RWPE1 (cell line): ENCODE measurements at regions not wholly inside any gene's neighbourhood (a gene's known extent, or its start where the extent isn't known, plus 50 kb on each side); places are given as distances from the start of the nearest gene placed in this dataset.
"Not testable (repeated sequence)": the region's sequence is repeated elsewhere in the genome, so short reads cannot be mapped to it uniquely, and the experiment has no call there.

Experiments used
- CTCF ChIA-PET: fragments of 350-600 bp; sonication (Branson Sonifier 250); formaldehyde crosslinking; extraction: SDS; loops from one replicate; lab custom pipeline; 2021; lab: Yijun Ruan, JAX
- POLR2A ChIA-PET: fragments of 400-600 bp; formaldehyde crosslinking; extraction: SDS; loops from one replicate; lab custom pipeline; 2020; ENCODE audit warnings: antibody characterized with exemption; ENCODE audit not compliant: low non-redundant PET; lab: Yijun Ruan, JAX
- DNase-seq: peaks from one replicate; pipeline ENCODE4 v3.0.0; 2012; ENCODE audit warnings: low spot score
- H3K27ac ChIP-seq: fragments of 450-650 bp; 2 replicates; pipeline ENCODE4 v1.5.1; 2017
- TF ChIP-seq, protein P1 (sequence below): fragments of 450-650 bp; conservative IDR thresholded peaks from 2 replicates; pipeline ENCODE4 v1.5.1; 2017; ENCODE audit warnings: low read depth, mild to moderate bottlenecking

GRCh38 chr6:112881828-112882780 is 535.0 kb downstream of the RFPL4B start:
- CTCF ChIA-PET = interaction anchor here (0.6 to 0.7 kb wide), 2 partner anchors 80 to 719 kb away, joined by 3 to 4 read pairs; no protein-coding TSS in a partner anchor
- POLR2A ChIA-PET = no interaction called here
- no peak for DNase-seq
- no peak overlapping the region for H3K27ac ChIP-seq
- TF ChIP-seq, protein P1, sequence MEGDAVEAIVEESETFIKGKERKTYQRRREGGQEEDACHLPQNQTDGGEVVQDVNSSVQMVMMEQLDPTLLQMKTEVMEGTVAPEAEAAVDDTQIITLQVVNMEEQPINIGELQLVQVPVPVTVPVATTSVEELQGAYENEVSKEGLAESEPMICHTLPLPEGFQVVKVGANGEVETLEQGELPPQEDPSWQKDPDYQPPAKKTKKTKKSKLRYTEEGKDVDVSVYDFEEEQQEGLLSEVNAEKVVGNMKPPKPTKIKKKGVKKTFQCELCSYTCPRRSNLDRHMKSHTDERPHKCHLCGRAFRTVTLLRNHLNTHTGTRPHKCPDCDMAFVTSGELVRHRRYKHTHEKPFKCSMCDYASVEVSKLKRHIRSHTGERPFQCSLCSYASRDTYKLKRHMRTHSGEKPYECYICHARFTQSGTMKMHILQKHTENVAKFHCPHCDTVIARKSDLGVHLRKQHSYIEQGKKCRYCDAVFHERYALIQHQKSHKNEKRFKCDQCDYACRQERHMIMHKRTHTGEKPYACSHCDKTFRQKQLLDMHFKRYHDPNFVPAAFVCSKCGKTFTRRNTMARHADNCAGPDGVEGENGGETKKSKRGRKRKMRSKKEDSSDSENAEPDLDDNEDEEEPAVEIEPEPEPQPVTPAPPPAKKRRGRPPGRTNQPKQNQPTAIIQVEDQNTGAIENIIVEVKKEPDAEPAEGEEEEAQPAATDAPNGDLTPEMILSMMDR = no peak

DNA sequence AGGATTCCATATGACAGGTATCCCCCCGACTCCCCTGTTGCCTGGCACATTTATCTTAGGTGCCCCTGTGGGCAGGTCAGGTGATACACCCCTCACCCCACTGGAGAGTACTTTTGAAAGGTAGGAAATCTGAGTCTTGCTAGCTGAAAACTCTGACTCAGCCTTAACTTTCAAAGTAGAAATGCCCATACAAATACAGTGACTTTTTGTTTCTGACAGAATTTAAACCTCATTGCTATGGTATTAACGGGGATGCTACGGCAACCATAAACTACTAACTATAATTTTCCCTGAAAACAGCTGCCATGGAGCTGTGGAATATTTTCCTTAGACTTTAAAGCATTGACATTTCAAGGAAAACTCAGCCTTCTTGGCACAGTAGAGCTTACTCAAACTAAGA is 536.0 kb downstream of the RFPL4B start:
- TF ChIP-seq, protein P1 = no peak
- no peak for DNase-seq
- ChIA-PET POLR2A (no interaction called here), CTCF (interaction anchor here (0.7 kb wide), 1 partner anchor 926 kb away, joined by 3 read pairs; no protein-coding TSS in a partner anchor)
- H3K27ac ChIP-seq = no peak overlapping the region

GRCh38 chr6:112886415-112886814 is 539.3 kb downstream of the RFPL4B start:
- CTCF ChIA-PET = no interaction called here
- DNase-seq = no peak
- TF ChIP-seq, protein P1 = no peak
- no peak overlapping the region for H3K27ac ChIP-seq
- POLR2A ChIA-PET = no interaction called here

- POLR2A ChIA-PET, CTCF ChIA-PET, H3K27ac ChIP-seq, DNase-seq: not testable (repeated sequence)
Observed at GRCh38 chr6:112887424-112887823, 540.3 kb downstream of the RFPL4B start.

GRCh38 chr6:112899541-112899940 is 552.4 kb downstream of the RFPL4B start:
- ChIA-PET CTCF (no interaction called here), POLR2A (no interaction called here)
- H3K27ac ChIP-seq = no peak overlapping the region
- no peak for DNase-seq
- TF ChIP-seq, protein P1 = no peak

DNA sequence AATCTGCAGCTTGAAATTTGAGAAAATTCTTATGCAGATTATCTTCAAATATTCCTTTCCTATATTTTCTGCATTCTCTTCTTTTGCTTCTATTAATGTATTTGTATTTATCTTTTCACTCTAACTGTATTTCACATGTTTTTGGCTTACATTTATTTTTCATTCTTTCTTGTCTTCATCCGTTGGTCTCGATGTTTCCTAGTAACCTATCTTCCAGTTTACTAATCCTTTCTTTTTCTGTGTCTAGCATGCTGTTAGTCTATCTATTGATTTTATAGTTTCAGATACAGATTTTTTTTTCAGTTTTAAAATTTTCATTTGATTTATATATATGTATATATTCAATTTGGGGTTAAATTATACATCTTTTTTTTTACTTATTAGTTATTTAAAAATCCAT is 556.2 kb downstream of the RFPL4B start:
- no peak overlapping the region for H3K27ac ChIP-seq
- TF ChIP-seq, protein P1 = no peak
- no peak for DNase-seq
- ChIA-PET POLR2A (no interaction called here), CTCF (interaction anchor here (0.7 kb wide), 1 partner anchor 285 kb away, joined by 3 read pairs; no protein-coding TSS in a partner anchor)

DNA sequence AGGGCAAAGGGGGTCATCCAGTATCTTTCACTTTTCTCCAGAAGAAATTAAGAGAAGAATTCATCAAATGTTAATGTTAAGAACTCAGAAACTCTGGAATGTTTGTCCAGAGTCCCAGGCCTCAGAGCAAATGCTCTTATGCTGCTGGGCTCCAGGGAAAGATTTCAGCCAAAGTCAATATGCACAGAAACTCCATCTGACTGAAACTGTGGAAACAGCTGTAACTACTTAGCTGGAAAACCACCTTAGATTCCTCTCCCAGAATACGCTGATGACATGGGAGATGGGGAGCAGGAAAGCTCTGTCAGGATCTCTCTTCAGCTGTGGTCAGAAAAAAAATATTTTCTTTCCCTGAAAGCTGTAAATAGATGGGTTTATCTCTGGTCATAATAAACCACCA is 559.6 kb downstream of the RFPL4B start:
- ChIA-PET POLR2A (no interaction called here), CTCF (no interaction called here)
- TF ChIP-seq, protein P1 = no peak
- DNase-seq = no peak
- H3K27ac ChIP-seq = no peak overlapping the region
